Epithelial cell of esophagus (primary cell): ENCODE measurements at regions not wholly inside any gene's neighbourhood (a gene's known extent, or its start where the extent isn't known, plus 50 kb on each side); places are given as distances from the start of the nearest gene placed in this dataset.
"Not testable (repeated sequence)": the region's sequence is repeated elsewhere in the genome, so short reads cannot be mapped to it uniquely, and the experiment has no call there.

Source experiments
- DNase-seq: peaks from one replicate; pipeline ENCODE4 v3.0.0; 2010; ENCODE audit warnings: low read depth
- H3K4me3 ChIP-seq: 2 replicates; pipeline ENCODE4 v1.5.1; 2011; ENCODE audit warnings: mild to moderate bottlenecking, low read length, control low read depth
- CTCF ChIP-seq: IDR thresholded peaks from 2 replicates; pipeline ENCODE4 v1.5.1; 2011; ENCODE audit warnings: low read depth, mild to moderate bottlenecking, low read length, control low read depth, inconsistent platforms; ENCODE audit not compliant: insufficient read depth; ENCODE audit errors: missing control alignments

- no peak for DNase-seq
- H3K4me3 ChIP-seq = no peak overlapping the region
- TF ChIP-seq CTCF = no peak
Observed at GRCh38 chr16:65745201-65745708, 621.2 kb upstream of the CDH5 start.

GRCh38 chr16:65744401-65744800 is 622.1 kb upstream of the CDH5 start:
- no peak for TF ChIP-seq CTCF
- DNase-seq = no peak
- no peak overlapping the region for H3K4me3 ChIP-seq

GRCh38 chr16:65743558-65743957 is 621.7 kb upstream of the CDH11 start:
- no peak for DNase-seq
- no peak overlapping the region for H3K4me3 ChIP-seq
- no peak for TF ChIP-seq CTCF

- DNase-seq = no peak
- TF ChIP-seq CTCF = no peak
- H3K4me3 ChIP-seq = no peak overlapping the region
Observed at GRCh38 chr16:65740711-65741110, 618.8 kb upstream of the CDH11 start.

GRCh38 chr16:65739518-65739917 is 617.7 kb upstream of the CDH11 start:
- DNase-seq = no peak
- no peak for TF ChIP-seq CTCF
- no peak overlapping the region for H3K4me3 ChIP-seq

GRCh38 chr16:65737831-65738230 is 616.0 kb upstream of the CDH11 start:
- no peak overlapping the region for H3K4me3 ChIP-seq
- no peak for TF ChIP-seq CTCF
- no peak for DNase-seq

- DNase-seq = peak; percentile 71
- not testable (repeated sequence) for H3K4me3 ChIP-seq
Observed at GRCh38 chr16:65735615-65736014, 613.8 kb upstream of the CDH11 start.
